ENCODE measurements at regions not wholly inside any gene's neighbourhood (a gene's known extent, or its start where the extent isn't known, plus 50 kb on each side); places are given as distances from the start of the nearest gene placed in this dataset.
"Not testable (repeated sequence)": the region's sequence is repeated elsewhere in the genome, so short reads cannot be mapped to it uniquely, and the experiment has no call there.

DNA sequence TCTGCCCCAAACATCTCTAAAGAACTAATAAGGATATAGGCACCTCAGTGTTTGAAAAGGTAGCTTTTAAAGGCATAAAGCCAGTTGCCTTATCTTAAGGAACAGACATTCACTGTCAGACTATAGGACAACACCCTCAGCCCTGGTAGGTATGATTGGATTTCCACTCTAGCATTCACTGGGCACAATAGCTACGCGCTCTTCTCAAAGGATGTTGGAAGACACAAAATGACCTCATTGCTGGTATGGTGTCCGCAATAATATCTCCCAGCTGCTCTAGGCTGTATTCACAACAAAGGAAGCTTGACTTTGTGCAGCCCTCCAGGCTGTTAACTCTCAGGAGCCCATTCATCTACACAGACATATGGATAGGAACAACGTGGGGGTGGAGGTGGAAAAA is 119.4 kb upstream of the CXADR start:
- intact Hi-C loops (cut with micrococcal nuclease; ENCODE audit: unreplicated experiment): loop anchor here (2.0 kb wide), 1 partner anchor 31 kb away; no protein-coding TSS in a partner anchor
- no peak overlapping the region for H3K27ac ChIP-seq (ENCODE audit: low read depth, low read length, poor library complexity, severe bottlenecking)
- no TSS peak for BruUV-seq (replicated peaks)

DNA sequence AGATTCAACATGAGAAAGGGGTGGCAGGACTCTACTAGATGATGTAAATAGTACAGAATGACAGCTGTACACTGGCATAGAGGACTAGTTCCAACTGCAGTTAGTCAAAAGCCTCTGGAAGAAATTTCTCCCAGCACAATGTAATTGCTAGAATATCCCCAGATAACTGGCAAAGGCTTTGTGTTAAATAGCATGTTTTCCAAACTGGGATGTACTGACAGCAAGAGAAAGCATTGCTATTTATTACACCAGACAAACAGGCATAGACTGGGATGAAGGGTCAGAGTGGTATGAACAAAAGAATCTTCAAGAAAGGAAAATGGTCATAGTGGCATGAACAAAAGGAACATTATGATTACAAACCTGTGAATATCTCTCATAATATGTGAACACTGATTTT is 115.9 kb upstream of the CXADR start:
- ChIA-PET POLR2A (ENCODE audit: low non-redundant PET) (no interaction called here), CTCF (interaction anchor here (1.0 kb wide), 1 partner anchor 10 kb away, joined by 4 read pairs; no protein-coding TSS in a partner anchor)
- no peaks in the 10 kb centered on the region for H3K4me1 ChIP-seq (ENCODE audit: insufficient read depth, low read length, poor library complexity, severe bottlenecking)
- no peak overlapping the region for H3K4me3 ChIP-seq (ENCODE audit: low read depth, low read length, poor library complexity, severe bottlenecking)
- H3K27me3 ChIP-seq (replicated peaks; ENCODE audit: insufficient read depth, low read depth, low read length, poor library complexity): no peaks in the 10 kb centered on the region
- intact Hi-C loops (cut with micrococcal nuclease; ENCODE audit: unreplicated experiment): no loop called here
- H3K9me3 ChIP-seq (ENCODE audit: low read depth, low read length, poor library complexity, severe bottlenecking): no peaks in the 10 kb centered on the region
- no peak for TF ChIP-seq EZH2 (IDR thresholded peaks at IDR 0.05; ENCODE audit: borderline replicate concordance, low read depth, low read length, poor library complexity, severe bottlenecking)
- TF ChIP-seq, protein P1, sequence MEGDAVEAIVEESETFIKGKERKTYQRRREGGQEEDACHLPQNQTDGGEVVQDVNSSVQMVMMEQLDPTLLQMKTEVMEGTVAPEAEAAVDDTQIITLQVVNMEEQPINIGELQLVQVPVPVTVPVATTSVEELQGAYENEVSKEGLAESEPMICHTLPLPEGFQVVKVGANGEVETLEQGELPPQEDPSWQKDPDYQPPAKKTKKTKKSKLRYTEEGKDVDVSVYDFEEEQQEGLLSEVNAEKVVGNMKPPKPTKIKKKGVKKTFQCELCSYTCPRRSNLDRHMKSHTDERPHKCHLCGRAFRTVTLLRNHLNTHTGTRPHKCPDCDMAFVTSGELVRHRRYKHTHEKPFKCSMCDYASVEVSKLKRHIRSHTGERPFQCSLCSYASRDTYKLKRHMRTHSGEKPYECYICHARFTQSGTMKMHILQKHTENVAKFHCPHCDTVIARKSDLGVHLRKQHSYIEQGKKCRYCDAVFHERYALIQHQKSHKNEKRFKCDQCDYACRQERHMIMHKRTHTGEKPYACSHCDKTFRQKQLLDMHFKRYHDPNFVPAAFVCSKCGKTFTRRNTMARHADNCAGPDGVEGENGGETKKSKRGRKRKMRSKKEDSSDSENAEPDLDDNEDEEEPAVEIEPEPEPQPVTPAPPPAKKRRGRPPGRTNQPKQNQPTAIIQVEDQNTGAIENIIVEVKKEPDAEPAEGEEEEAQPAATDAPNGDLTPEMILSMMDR (conservative IDR thresholded peaks at IDR 0.05; ENCODE audit: low read depth, low read length): no peak
- H3K36me3 ChIP-seq (ENCODE audit: insufficient read depth, low read length, poor library complexity, severe bottlenecking): no peaks in the 10 kb centered on the region
- no TSS peak for BruUV-seq (replicated peaks)
- DNase-seq (ENCODE audit: low spot score): no peak
- no peak overlapping the region for H3K27ac ChIP-seq (ENCODE audit: low read depth, low read length, poor library complexity, severe bottlenecking)

More for the DNA sequence above, 119.4 kb upstream of the CXADR start:
- POLR2A ChIA-PET (ENCODE audit: low non-redundant PET): no interaction called here
- Histone ChIP-seq H3K9me3 (ENCODE audit: low read depth, low read length, poor library complexity, severe bottlenecking) (no peaks in the 10 kb centered on the region), H3K36me3 (ENCODE audit: insufficient read depth, low read length, poor library complexity, severe bottlenecking) (no peaks in the 10 kb centered on the region), H3K4me1 (ENCODE audit: insufficient read depth, low read length, poor library complexity, severe bottlenecking) (no peaks in the 10 kb centered on the region), H3K4me3 (ENCODE audit: low read depth, low read length, poor library complexity, severe bottlenecking) (no peak overlapping the region), H3K27me3 (replicated peaks; ENCODE audit: insufficient read depth, low read depth, low read length, poor library complexity) (no peaks in the 10 kb centered on the region)
- TF ChIP-seq EZH2 (IDR thresholded peaks at IDR 0.05; ENCODE audit: borderline replicate concordance, low read depth, low read length, poor library complexity, severe bottlenecking): no peak
- TF ChIP-seq, protein P1 (conservative IDR thresholded peaks at IDR 0.05; ENCODE audit: low read depth, low read length): no peak
- CTCF ChIA-PET: no interaction called here
- no peak for DNase-seq (ENCODE audit: low spot score)

DNA sequence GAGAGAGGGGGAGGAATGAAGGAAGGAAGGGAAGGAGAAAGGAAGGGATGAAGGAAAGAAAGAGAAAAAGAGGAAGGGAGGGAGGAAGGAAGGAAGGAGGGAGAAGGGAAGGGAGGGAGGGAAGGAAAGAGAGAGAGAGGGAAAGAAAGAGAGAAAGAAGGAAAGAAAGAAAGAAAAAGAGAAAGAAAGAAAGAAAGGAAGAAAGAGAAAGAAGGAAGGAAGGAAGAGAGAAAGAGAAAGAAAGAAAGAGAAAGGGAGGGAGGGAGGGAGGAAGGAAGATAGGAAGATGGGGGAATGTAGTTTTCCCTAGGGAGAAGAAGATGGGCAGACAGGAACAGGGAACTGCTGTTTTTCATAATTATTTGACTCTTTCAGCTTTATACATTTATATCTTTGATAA is 115.1 kb upstream of the CXADR start:
- no peak overlapping the region for H3K4me3 ChIP-seq (ENCODE audit: low read depth, low read length, poor library complexity, severe bottlenecking)
- no TSS peak for BruUV-seq (replicated peaks)
- H3K27ac ChIP-seq (ENCODE audit: low read depth, low read length, poor library complexity, severe bottlenecking): no peak overlapping the region
- DNase-seq (ENCODE audit: low spot score): no peak
- ChIA-PET CTCF (interaction anchor here (1.0 kb wide), 1 partner anchor 10 kb away, joined by 4 read pairs; no protein-coding TSS in a partner anchor), POLR2A (ENCODE audit: low non-redundant PET) (no interaction called here)
- no peaks in the 10 kb centered on the region for H3K4me1 ChIP-seq (ENCODE audit: insufficient read depth, low read length, poor library complexity, severe bottlenecking)
- no peaks in the 10 kb centered on the region for H3K9me3 ChIP-seq (ENCODE audit: low read depth, low read length, poor library complexity, severe bottlenecking)
- no peaks in the 10 kb centered on the region for H3K36me3 ChIP-seq (ENCODE audit: insufficient read depth, low read length, poor library complexity, severe bottlenecking)
- TF ChIP-seq EZH2 (IDR thresholded peaks at IDR 0.05; ENCODE audit: borderline replicate concordance, low read depth, low read length, poor library complexity, severe bottlenecking): no peak
- TF ChIP-seq, protein P1 (conservative IDR thresholded peaks at IDR 0.05; ENCODE audit: low read depth, low read length): no peak
- intact Hi-C loops (cut with micrococcal nuclease; ENCODE audit: unreplicated experiment): no loop called here
- H3K27me3 ChIP-seq (replicated peaks; ENCODE audit: insufficient read depth, low read depth, low read length, poor library complexity): no peaks in the 10 kb centered on the region

DNA sequence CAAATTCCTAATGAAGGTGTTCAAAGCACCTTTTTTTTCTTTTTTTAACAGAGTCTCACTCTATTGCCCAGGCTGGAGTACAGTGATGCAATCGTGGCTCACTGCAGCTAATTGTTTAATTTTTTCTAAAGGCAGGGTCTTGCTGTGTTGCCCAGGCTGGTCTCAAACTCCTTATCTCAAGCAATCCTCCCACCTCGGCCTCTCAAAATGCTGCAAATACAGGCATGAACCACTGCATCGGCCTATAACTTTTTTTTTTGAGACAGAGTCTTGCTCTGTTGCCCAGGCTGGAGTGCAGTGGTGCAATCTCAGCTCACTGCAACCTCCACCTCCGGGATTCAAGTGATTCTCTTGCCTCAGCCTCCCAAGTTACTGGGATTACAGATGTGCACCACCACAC is 113.9 kb upstream of the CXADR start:
- BruUV-seq (replicated peaks): not testable (repeated sequence)

More for the DNA sequence above, 113.9 kb upstream of the CXADR start:
- intact Hi-C loops (cut with micrococcal nuclease; ENCODE audit: unreplicated experiment); H3K9me3 ChIP-seq (ENCODE audit: low read depth, low read length, poor library complexity, severe bottlenecking); H3K4me1 ChIP-seq (ENCODE audit: insufficient read depth, low read length, poor library complexity, severe bottlenecking); POLR2A ChIA-PET (ENCODE audit: low non-redundant PET); H3K36me3 ChIP-seq (ENCODE audit: insufficient read depth, low read length, poor library complexity, severe bottlenecking); H3K27me3 ChIP-seq (replicated peaks; ENCODE audit: insufficient read depth, low read depth, low read length, poor library complexity); DNase-seq (ENCODE audit: low spot score); H3K27ac ChIP-seq (ENCODE audit: low read depth, low read length, poor library complexity, severe bottlenecking); CTCF ChIA-PET; H3K4me3 ChIP-seq (ENCODE audit: low read depth, low read length, poor library complexity, severe bottlenecking): not testable (repeated sequence)

All from A673 (cell line).